H1 (cell line): ENCODE measurements at regions not wholly inside any gene's neighbourhood (a gene's known extent, or its start where the extent isn't known, plus 50 kb on each side); places are given as distances from the start of the nearest gene placed in this dataset.

Experiments
- CTCF ChIA-PET: fragments of 300-600 bp; sonication (Branson Sonifier 250); formaldehyde crosslinking; loops from one replicate; lab custom pipeline; 2021; ENCODE audit not compliant: partially characterized antibody; lab: Charles Lee
- POLR2A ChIA-PET: fragments of 300-600 bp; sonication (Branson Sonifier 250); formaldehyde crosslinking; loops from one replicate; lab custom pipeline; 2021; ENCODE audit warnings: inconsistent platforms; ENCODE audit not compliant: partially characterized antibody; lab: Charles Lee
- DNase-seq, 2 experiments: peaks; one replicate each; pipeline versions ENCODE4 v3.0.0 to v3.0.0-alpha.2; 2010 to 2022; ENCODE audit warnings: low spot score in 2 of 2, low read depth in 1 of 2, mixed read lengths in 1 of 2
- FAIRE-seq: peaks from 2 replicates; lab custom pipeline; 2011; peaks lifted over from hg19 to GRCh38; lab: Jason Lieb, UNC
- H2AFZ ChIP-seq: 2 replicates; pipeline ENCODE4 v1.8.1; 2012; ENCODE audit warnings: low read length, inconsistent platforms
- H2AK5ac ChIP-seq: 2 replicates; pipeline ENCODE4 v1.6.1; 2013; ENCODE audit warnings: low read depth, low read length
- H2BK120ac ChIP-seq: replicated peaks from 2 replicates; pipeline ENCODE3; 2013; ENCODE audit warnings: low read depth, low read length, inconsistent platforms
- H2BK12ac ChIP-seq: 2 replicates; pipeline ENCODE4 v1.6.1; 2013; ENCODE audit warnings: low read depth, low read length
- H2BK15ac ChIP-seq: 2 replicates; pipeline ENCODE4 v1.6.1; 2013; ENCODE audit warnings: low read length
- H2BK20ac ChIP-seq: 2 replicates; pipeline ENCODE4 v1.6.1; 2013; ENCODE audit warnings: low read length
- H2BK5ac ChIP-seq: 2 replicates; pipeline ENCODE4 v1.6.1; 2013; ENCODE audit warnings: low read depth, low read length
- H3K14ac ChIP-seq: 2 replicates; pipeline ENCODE4 v1.6.1; 2013; ENCODE audit warnings: inconsistent platforms; ENCODE audit not compliant: insufficient read length
- H3K18ac ChIP-seq: 2 replicates; pipeline ENCODE4 v1.6.1; 2013; ENCODE audit warnings: low read length; ENCODE audit errors: extremely low read depth
- H3K23ac ChIP-seq: 2 replicates; pipeline ENCODE4 v1.6.1; 2013; ENCODE audit warnings: inconsistent platforms; ENCODE audit not compliant: insufficient read length
- H3K23me2 ChIP-seq: 2 replicates; pipeline ENCODE4 v1.6.1; 2013; ENCODE audit warnings: low read depth, low read length
- H3K27ac ChIP-seq: 2 replicates; pipeline ENCODE4 v1.6.1; 2011; ENCODE audit warnings: low read depth, low read length, inconsistent platforms
- H3K27me3 ChIP-seq, 4 experiments: replicated peaks in 1 of 4; 1 replicate in 1 of 4; 2 replicates in 3 of 4; pipeline versions ENCODE4 v1.6.1 to v1.8.1; 2011 to 2013; ENCODE audit warnings: low read length in 3 of 4, mild to moderate bottlenecking in 3 of 4, inconsistent platforms in 2 of 4, mixed read lengths in 2 of 4, moderate library complexity in 1 of 4; ENCODE audit not compliant: control insufficient read depth in 3 of 4, insufficient read depth in 3 of 4; ENCODE audit errors: extremely low read depth in 1 of 4
- H3K36me3 ChIP-seq, 4 experiments: 2 replicates each; pipeline versions ENCODE4 v1.6.1 to v1.8.1; 2011 to 2013; ENCODE audit warnings: mild to moderate bottlenecking in 4 of 4, low read length in 3 of 4, moderate library complexity in 2 of 4, control low read depth in 1 of 4, inconsistent platforms in 1 of 4; ENCODE audit not compliant: insufficient read depth in 4 of 4, control insufficient read depth in 2 of 4
- H3K4ac ChIP-seq: replicated peaks from 2 replicates; pipeline ENCODE3; 2013; ENCODE audit warnings: low read length, low read depth, mixed read lengths, inconsistent platforms; ENCODE audit not compliant: insufficient read length
- H3K4me1 ChIP-seq, 4 experiments: replicated peaks in 1 of 4; 1 replicate in 1 of 4; 2 replicates in 3 of 4; pipeline versions ENCODE4 v1.6.1 to v1.8.1; 2011 to 2013; ENCODE audit warnings: low read length in 3 of 4, inconsistent platforms in 2 of 4, mixed read lengths in 1 of 4; ENCODE audit not compliant: insufficient read depth in 4 of 4, control insufficient read depth in 3 of 4
- H3K4me2 ChIP-seq, 2 experiments: 2 replicates each; pipeline versions ENCODE4 v1.6.1 to v1.8.1; 2011 to 2013; ENCODE audit warnings: low read depth in 2 of 2, low read length in 2 of 2, control low read depth in 1 of 2, inconsistent platforms in 1 of 2, mild to moderate bottlenecking in 1 of 2; ENCODE audit not compliant: insufficient read depth in 1 of 2
- H3K4me3 ChIP-seq, 4 experiments: fragments of 200-600, 300-600 bp in 1 of 4; sonication (generic), shearing (Covaris generic), sonication (Bioruptor Twin) in 1 of 4; 2 replicates each; pipeline versions ENCODE4 v1.5.1 to v1.8.1; 2011 to 2016; ENCODE audit warnings: low read length in 4 of 4, low read depth in 3 of 4, control low read depth in 2 of 4, inconsistent platforms in 2 of 4, mild to moderate bottlenecking in 2 of 4, mixed read lengths in 1 of 4, moderate library complexity in 1 of 4; ENCODE audit not compliant: insufficient read depth in 2 of 4; ENCODE audit errors: extremely low read depth in 1 of 4
- H3K56ac ChIP-seq: replicated peaks from 2 replicates; pipeline ENCODE3; 2013; ENCODE audit warnings: low read depth, mild to moderate bottlenecking, mixed read lengths, low read length, inconsistent platforms; ENCODE audit not compliant: insufficient read length
- H3K79me1 ChIP-seq: 2 replicates; pipeline ENCODE4 v1.6.1; 2013; ENCODE audit warnings: low read depth, low read length, control low read depth
- H3K79me2 ChIP-seq, 2 experiments: 2 replicates each; pipeline versions ENCODE4 v1.6.1 to v1.8.1; 2012 to 2013; ENCODE audit warnings: low read length in 2 of 2, mild to moderate bottlenecking in 2 of 2, inconsistent platforms in 1 of 2; ENCODE audit not compliant: insufficient read depth in 2 of 2, control insufficient read depth in 1 of 2
- H3K9ac ChIP-seq, 4 experiments: replicated peaks in 1 of 4; 1 replicate in 1 of 4; 2 replicates in 3 of 4; pipeline versions ENCODE4 v1.6.1 to v1.8.1; 2011 to 2013; ENCODE audit warnings: low read depth in 3 of 4, low read length in 3 of 4, control low read depth in 2 of 4, mild to moderate bottlenecking in 2 of 4, moderate library complexity in 2 of 4, inconsistent platforms in 1 of 4; ENCODE audit errors: extremely low read depth in 1 of 4
- H3K9me3 ChIP-seq, 2 experiments: 2 replicates each; pipeline versions ENCODE4 v1.6.1 to v1.8.1; 2012 to 2013; ENCODE audit warnings: mild to moderate bottlenecking in 2 of 2, moderate library complexity in 2 of 2, control low read depth in 1 of 2, inconsistent platforms in 1 of 2, low read depth in 1 of 2, low read length in 1 of 2, mixed read lengths in 1 of 2; ENCODE audit not compliant: insufficient read depth in 2 of 2
- H4K20me1 ChIP-seq, 2 experiments: replicated peaks in 1 of 2; 2 replicates each; pipeline versions ENCODE3 to v1.8.1; 2011 to 2013; ENCODE audit warnings: inconsistent platforms in 2 of 2, low read length in 2 of 2, mild to moderate bottlenecking in 1 of 2; ENCODE audit not compliant: insufficient read depth in 2 of 2, control insufficient read depth in 1 of 2
- H4K5ac ChIP-seq: 2 replicates; pipeline ENCODE4 v1.6.1; 2013; ENCODE audit warnings: low read length, low read depth, mixed read lengths, inconsistent platforms; ENCODE audit not compliant: insufficient read length
- H4K8ac ChIP-seq: 2 replicates; pipeline ENCODE4 v1.8.0; 2013; ENCODE audit warnings: mild to moderate bottlenecking, moderate library complexity, low read length, inconsistent platforms; ENCODE audit not compliant: insufficient read depth; ENCODE audit errors: extremely low read depth
- H4K91ac ChIP-seq: replicated peaks from 2 replicates; pipeline ENCODE3; 2013; ENCODE audit warnings: low read length, mixed read lengths, inconsistent platforms; ENCODE audit not compliant: insufficient read length
- FOSL1 ChIP-seq: IDR thresholded peaks from 2 replicates; pipeline ENCODE4 v1.6.1; 2011; ENCODE audit warnings: mild to moderate bottlenecking, low read depth, low read length, moderate library complexity; ENCODE audit not compliant: insufficient read depth
- HDAC2 ChIP-seq, 2 experiments: fragments of 300-600 bp in 1 of 2; sonication (generic) in 1 of 2; IDR thresholded peaks; 2 replicates each; pipeline ENCODE4 v1.6.1; 2011 to 2012; ENCODE audit warnings: low read depth in 2 of 2, low read length in 2 of 2, mild to moderate bottlenecking in 2 of 2, moderate library complexity in 2 of 2, borderline replicate concordance in 1 of 2, inconsistent platforms in 1 of 2
- HDAC6 ChIP-seq: IDR thresholded peaks from one replicate; pipeline ENCODE4 v1.7.1; 2012; ENCODE audit warnings: low read depth, mild to moderate bottlenecking, inconsistent platforms, low read length, moderate library complexity
- NANOG ChIP-seq: IDR thresholded peaks from 2 replicates; pipeline ENCODE4 v1.6.1; 2011; ENCODE audit warnings: low read length, low read depth, mild to moderate bottlenecking, inconsistent platforms; ENCODE audit not compliant: insufficient read depth, poor library complexity, severe bottlenecking
- POLR2AphosphoS5 ChIP-seq: IDR thresholded peaks from 2 replicates; pipeline ENCODE4 v1.6.1; 2011; ENCODE audit warnings: low read depth, low read length
- SIN3A ChIP-seq, 2 experiments: IDR thresholded peaks in 1 of 2; conservative IDR thresholded peaks in 1 of 2; 2 replicates each; pipeline ENCODE4 v1.6.1; 2011 to 2012; ENCODE audit warnings: low read length in 2 of 2, improper control_type of control experiment in 1 of 2, low read depth in 1 of 2, mild to moderate bottlenecking in 1 of 2
- SP1 ChIP-seq: IDR thresholded peaks from 2 replicates; pipeline ENCODE4 v1.6.1; 2011; ENCODE audit warnings: low read depth, low read length
- YY1 ChIP-seq: IDR thresholded peaks from 2 replicates; pipeline ENCODE4 v1.6.1; 2011; ENCODE audit warnings: low read depth, mild to moderate bottlenecking, low read length
- WGBS, 2 experiments: shearing (Covaris generic) in 1 of 2; methylation state at CpG; one replicate each; pipeline versions ENCODE4 v1.1.6 to v1.1.7; 2013 to 2015; ENCODE audit warnings: low lambda C conversion rate in 2 of 2, mixed read lengths in 2 of 2, inconsistent platforms in 1 of 2, low coverage in 1 of 2, missing lambda C conversion rate in 1 of 2; ENCODE audit not compliant: insufficient replicate concordance in 2 of 2, insufficient coverage in 1 of 2, insufficient read length in 1 of 2; ENCODE audit errors: extremely low coverage in 1 of 2, missing lambda C conversion rate in 1 of 2; 5-methylcytosine and 5-hydroxymethylcytosine counted together
- TF ChIP-seq, protein P1 (sequence below): IDR thresholded peaks from 2 replicates; pipeline ENCODE4 v1.6.1; 2012; ENCODE audit warnings: inconsistent platforms

DNA sequence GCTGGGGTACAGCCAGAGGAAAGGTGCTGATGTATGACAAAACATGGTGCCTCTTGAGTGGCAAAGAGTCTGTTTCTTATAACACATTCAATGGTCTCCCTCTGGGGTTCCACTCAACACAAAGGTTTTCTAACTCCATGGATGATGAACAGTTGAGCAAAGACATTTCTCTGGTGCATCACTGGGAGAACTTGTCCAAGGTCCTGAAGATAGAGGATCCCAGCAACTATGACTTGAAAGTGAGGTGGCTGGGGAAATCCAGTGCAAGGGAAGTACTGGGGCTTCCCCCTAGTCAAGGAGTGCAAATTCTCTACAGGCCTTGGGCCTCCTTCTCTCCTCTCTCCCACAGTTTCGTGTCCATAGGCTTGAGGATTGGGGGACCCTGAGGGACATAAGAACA, 431.1 kb downstream of the WDR72 start:
- CTCF ChIA-PET = no interaction called here
- no peak for FAIRE-seq

More for the DNA sequence above, 431.1 kb downstream of the WDR72 start:
- no peak for DNase-seq
- Histone ChIP-seq H4K5ac (no peak overlapping the region), H3K56ac (no peak overlapping the region), H3K9me3 (no peaks in the 10 kb centered on the region), H2BK120ac (no peak overlapping the region), H3K23ac (no peak overlapping the region), H3K27me3 (no peaks in the 10 kb centered on the region), H4K20me1 (no peaks in the 10 kb centered on the region), H3K79me1 (no peaks in the 10 kb centered on the region), H3K36me3 (no peaks in the 10 kb centered on the region), H2AFZ (no peak overlapping the region), H3K27ac (no peak overlapping the region), H3K4me3 (no peak overlapping the region), H3K23me2 (no peaks in the 10 kb centered on the region), H2AK5ac (no peak overlapping the region), H3K79me2 (no peaks in the 10 kb centered on the region), H2BK20ac (no peak overlapping the region), H3K4me2 (no peak overlapping the region), H2BK15ac (no peak overlapping the region), H4K91ac (no peak overlapping the region), H3K18ac (no peak overlapping the region), H2BK5ac (no peak overlapping the region), H4K8ac (no peak overlapping the region), H3K4ac (no peak overlapping the region), H3K9ac (no peak overlapping the region), H3K4me1 (peaks cover 0 to 4% (median under 1%) of the 10 kb centered on the region in 4 experiments; a peak in 1 of 7 replicates), H3K14ac (no peak overlapping the region), H2BK12ac (no peak overlapping the region)
- WGBS, 2 experiments = 100% methylated on average over 1 of the region's 1 CpG; no CpG with 5 or more reads in 1 of the 2 experiments
- POLR2A ChIA-PET = no interaction called here
- TF ChIP-seq FOSL1 (no peak), NANOG (no peak), POLR2AphosphoS5 (no peak), SIN3A (conservative IDR thresholded peaks at IDR 0.05 in 1 of 2, IDR thresholded peaks at IDR 0.05 in 1 of 2; ENCODE audit: low read depth in 1 of 2, low read length in 2 of 2) (no peak), HDAC6 (no peak), YY1 (no peak), SP1 (no peak), HDAC2 (IDR thresholded peaks at IDR 0.05; ENCODE audit: borderline replicate concordance in 1 of 2, low read depth in 2 of 2, low read length in 2 of 2) (no peak)
- TF ChIP-seq, protein P1, sequence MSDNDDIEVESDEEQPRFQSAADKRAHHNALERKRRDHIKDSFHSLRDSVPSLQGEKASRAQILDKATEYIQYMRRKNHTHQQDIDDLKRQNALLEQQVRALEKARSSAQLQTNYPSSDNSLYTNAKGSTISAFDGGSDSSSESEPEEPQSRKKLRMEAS = no peak
